Caco-2 (cell line): ENCODE measurements at regions not wholly inside any gene's neighbourhood (a gene's known extent, or its start where the extent isn't known, plus 50 kb on each side); places are given as distances from the start of the nearest gene placed in this dataset.
"Not testable (repeated sequence)": the region's sequence is repeated elsewhere in the genome, so short reads cannot be mapped to it uniquely, and the experiment has no call there.

Source experiments
- BruUV-seq: library from RNA; stranded (reverse); fragments of 400-500 nt; replicated peaks from 2 replicates; lab custom pipeline; 2021; lab: Mats Ljungman, UMichigan
- CTCF ChIA-PET: fragments of 300-600 bp; sonication (Branson Sonifier 250); formaldehyde crosslinking; loops from one replicate; lab custom pipeline; 2022; ENCODE audit warnings: antibody characterized with exemption; lab: Charles Lee
- POLR2A ChIA-PET: fragments of 300-600 bp; sonication (Branson Sonifier 250); formaldehyde crosslinking; loops from one replicate; lab custom pipeline; 2022; ENCODE audit warnings: antibody characterized with exemption; lab: Charles Lee
- DNase-seq, 2 experiments: peaks; one replicate each; pipeline versions ENCODE4 v3.0.0 to v3.0.0-alpha.2; 2020 to 2022
- H3K27me3 ChIP-seq: replicated peaks from 2 replicates; pipeline ENCODE4 v1.6.0; 2011; ENCODE audit warnings: low read length; ENCODE audit not compliant: control insufficient read depth, insufficient read depth
- H3K36me3 ChIP-seq: 2 replicates; pipeline ENCODE4 v1.5.1; 2011; ENCODE audit warnings: low read length; ENCODE audit not compliant: control insufficient read depth, insufficient read depth
- H3K4me1 ChIP-seq: fragments of 250-450 bp; sonication (Bioruptor Pico); 2 replicates; pipeline ENCODE4 v1.5.1; 2020; ENCODE audit warnings: mild to moderate bottlenecking
- H3K4me3 ChIP-seq: 2 replicates; pipeline ENCODE4 v1.5.1; 2011; ENCODE audit warnings: low read depth, mild to moderate bottlenecking, control low read depth, low read length
- H3K9me3 ChIP-seq: fragments of 250-450 bp; sonication (Bioruptor Pico); 2 replicates; pipeline ENCODE4 v1.5.1; 2020; ENCODE audit warnings: mild to moderate bottlenecking, moderate library complexity
- H3K27ac Mint-ChIP-seq: one replicate; pipeline ENCODE4 v1.8.0; 2022; ENCODE audit warnings: mixed read lengths; ENCODE audit not compliant: unreplicated experiment
- H3K27me3 Mint-ChIP-seq: one replicate; pipeline ENCODE4 v1.8.0; 2022; ENCODE audit warnings: mixed read lengths; ENCODE audit not compliant: insufficient read depth, unreplicated experiment
- H3K36me3 Mint-ChIP-seq: one replicate; pipeline ENCODE4 v1.8.0; 2022; ENCODE audit warnings: mild to moderate bottlenecking, mixed read lengths; ENCODE audit not compliant: insufficient read depth, unreplicated experiment
- H3K4me1 Mint-ChIP-seq: one replicate; pipeline ENCODE4 v1.8.0; 2022; ENCODE audit warnings: low read depth, mixed read lengths; ENCODE audit not compliant: unreplicated experiment
- H3K4me3 Mint-ChIP-seq: one replicate; pipeline ENCODE4 v1.8.0; 2022; ENCODE audit warnings: mild to moderate bottlenecking, moderate library complexity, mixed read lengths; ENCODE audit not compliant: unreplicated experiment
- H3K9me3 Mint-ChIP-seq: one replicate; pipeline ENCODE4 v1.8.0; 2022; ENCODE audit warnings: mixed read lengths; ENCODE audit not compliant: unreplicated experiment
- intact Hi-C: fragments of 100-400 bp; cut with micrococcal nuclease; formaldehyde crosslinking; loops from one replicate; pipeline ENCODE4 v1.10.0; 2022; ENCODE audit not compliant: unreplicated experiment
- TF ChIP-seq, protein P1 (sequence below), 2 experiments: fragments of 200-600 bp in 1 of 2; IDR thresholded peaks; 1 replicate in 1 of 2; 2 replicates in 1 of 2; pipeline versions ENCODE4 v1.5.1 to v1.8.0; 2011 to 2022; ENCODE audit warnings: antibody characterized with exemption in 1 of 2, control low read depth in 1 of 2, inconsistent platforms in 1 of 2, low read depth in 1 of 2, low read length in 1 of 2, mild to moderate bottlenecking in 1 of 2, moderate library complexity in 1 of 2; ENCODE audit not compliant: insufficient read depth in 1 of 2, severe bottlenecking in 1 of 2, unreplicated experiment in 1 of 2

DNA sequence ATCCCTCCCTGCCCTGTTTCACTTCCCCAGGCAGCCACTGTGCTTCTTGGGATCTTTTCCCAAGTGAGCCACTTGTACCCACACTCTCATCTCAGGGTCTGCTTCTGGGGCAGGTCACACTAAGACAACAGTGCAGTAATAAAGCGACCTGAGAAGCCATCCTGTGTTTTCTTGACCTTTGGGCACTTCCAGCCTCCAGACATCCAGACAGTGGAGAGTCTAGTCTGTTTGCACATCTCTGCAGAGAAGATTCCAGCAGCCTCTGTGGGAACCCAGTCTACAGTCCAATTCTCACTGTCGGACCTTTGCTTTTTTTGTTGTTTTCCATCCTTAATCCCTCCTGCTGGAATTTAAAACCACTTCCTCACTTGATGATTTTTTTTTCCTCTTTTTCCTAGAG is 50.3 kb upstream of the ATP6AP2 start:
- peaks cover 9% of the 10 kb centered on the region for H3K4me1 ChIP-seq
- no peak overlapping the region for H3K4me3 Mint-ChIP-seq
- no peaks in the 10 kb centered on the region for H3K4me1 Mint-ChIP-seq
- no peaks in the 10 kb centered on the region for H3K9me3 ChIP-seq
- no peaks in the 10 kb centered on the region for H3K27me3 ChIP-seq
- TF ChIP-seq, protein P1, sequence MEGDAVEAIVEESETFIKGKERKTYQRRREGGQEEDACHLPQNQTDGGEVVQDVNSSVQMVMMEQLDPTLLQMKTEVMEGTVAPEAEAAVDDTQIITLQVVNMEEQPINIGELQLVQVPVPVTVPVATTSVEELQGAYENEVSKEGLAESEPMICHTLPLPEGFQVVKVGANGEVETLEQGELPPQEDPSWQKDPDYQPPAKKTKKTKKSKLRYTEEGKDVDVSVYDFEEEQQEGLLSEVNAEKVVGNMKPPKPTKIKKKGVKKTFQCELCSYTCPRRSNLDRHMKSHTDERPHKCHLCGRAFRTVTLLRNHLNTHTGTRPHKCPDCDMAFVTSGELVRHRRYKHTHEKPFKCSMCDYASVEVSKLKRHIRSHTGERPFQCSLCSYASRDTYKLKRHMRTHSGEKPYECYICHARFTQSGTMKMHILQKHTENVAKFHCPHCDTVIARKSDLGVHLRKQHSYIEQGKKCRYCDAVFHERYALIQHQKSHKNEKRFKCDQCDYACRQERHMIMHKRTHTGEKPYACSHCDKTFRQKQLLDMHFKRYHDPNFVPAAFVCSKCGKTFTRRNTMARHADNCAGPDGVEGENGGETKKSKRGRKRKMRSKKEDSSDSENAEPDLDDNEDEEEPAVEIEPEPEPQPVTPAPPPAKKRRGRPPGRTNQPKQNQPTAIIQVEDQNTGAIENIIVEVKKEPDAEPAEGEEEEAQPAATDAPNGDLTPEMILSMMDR (IDR thresholded peaks at IDR 0.05; ENCODE audit: insufficient read depth in 1 of 2, low read depth in 1 of 2, low read length in 1 of 2, severe bottlenecking in 1 of 2, unreplicated experiment in 1 of 2), result no peak
- H3K27ac Mint-ChIP-seq, result no peak overlapping the region
- H3K4me3 ChIP-seq, result no peak overlapping the region
- no peaks in the 10 kb centered on the region for H3K27me3 Mint-ChIP-seq
- peak; percentile 35 to 76 for DNase-seq
- ChIA-PET CTCF (no interaction called here), POLR2A (no interaction called here)
- H3K36me3 Mint-ChIP-seq, result no peaks in the 10 kb centered on the region
- no peaks in the 10 kb centered on the region for H3K36me3 ChIP-seq
- no peaks in the 10 kb centered on the region for H3K9me3 Mint-ChIP-seq
- BruUV-seq, result no TSS peak
- intact Hi-C loops, result no loop called here

DNA sequence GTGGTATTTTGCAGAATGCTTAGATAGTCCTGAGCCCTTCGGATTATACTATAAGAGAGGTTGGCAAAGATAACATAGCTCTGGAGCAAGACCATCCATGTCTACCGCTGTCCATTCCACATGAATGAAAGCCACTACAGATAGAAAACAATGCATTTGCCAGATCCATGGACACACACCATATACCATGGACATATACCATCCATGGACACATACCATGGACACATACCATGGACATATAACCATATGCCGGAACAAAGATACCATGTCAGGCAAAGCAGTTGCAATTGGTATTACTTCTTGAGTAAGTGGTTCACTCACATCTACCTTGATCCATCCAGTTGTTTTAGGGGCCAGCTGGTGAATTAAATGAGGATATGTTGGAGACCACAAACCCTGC is 53.2 kb upstream of the ATP6AP2 start:
- Histone ChIP-seq H3K9me3 (no peaks in the 10 kb centered on the region), H3K4me1 (peaks cover 9% of the 10 kb centered on the region), H3K27me3 (no peaks in the 10 kb centered on the region), H3K4me3 (no peak overlapping the region), H3K36me3 (no peaks in the 10 kb centered on the region)
- H3K4me1 Mint-ChIP-seq, result no peaks in the 10 kb centered on the region
- intact Hi-C loops, result no loop called here
- H3K27ac Mint-ChIP-seq, result no peak overlapping the region
- TF ChIP-seq, protein P1 (IDR thresholded peaks at IDR 0.05; ENCODE audit: insufficient read depth in 1 of 2, low read depth in 1 of 2, low read length in 1 of 2, severe bottlenecking in 1 of 2, unreplicated experiment in 1 of 2), result no peak
- H3K36me3 Mint-ChIP-seq, result no peaks in the 10 kb centered on the region
- no TSS peak for BruUV-seq
- H3K27me3 Mint-ChIP-seq, result no peaks in the 10 kb centered on the region
- H3K4me3 Mint-ChIP-seq, result no peak overlapping the region
- H3K9me3 Mint-ChIP-seq, result no peaks in the 10 kb centered on the region
- no peak for DNase-seq
- CTCF ChIA-PET, result no interaction called here
- POLR2A ChIA-PET, result no interaction called here

DNA sequence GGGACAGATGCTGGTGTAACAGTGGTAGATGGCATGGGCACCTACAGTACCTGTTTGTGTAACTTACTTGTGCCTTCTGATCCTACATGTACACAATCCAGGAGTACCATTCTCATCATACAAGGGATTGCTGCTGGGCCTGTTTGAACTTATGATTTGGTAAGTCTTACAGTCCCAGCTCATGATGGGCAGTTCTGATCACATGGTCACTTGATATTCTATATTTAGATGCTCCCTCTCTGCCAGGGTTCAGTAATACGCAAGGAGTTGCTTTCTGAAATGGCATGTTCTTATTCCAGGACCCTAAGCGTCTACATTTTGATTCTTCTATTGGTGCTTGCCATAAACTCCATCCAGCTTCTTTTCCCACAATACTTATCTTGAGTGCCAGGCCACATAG is 54.4 kb upstream of the ATP6AP2 start:
- CTCF ChIA-PET, result no interaction called here
- BruUV-seq, result no TSS peak
- intact Hi-C loops, result no loop called here
- POLR2A ChIA-PET, result no interaction called here
- Mint-ChIP-seq H3K9me3 (no peaks in the 10 kb centered on the region), H3K36me3 (no peaks in the 10 kb centered on the region), H3K27me3 (no peaks in the 10 kb centered on the region), H3K4me3 (no peak overlapping the region), H3K27ac (no peak overlapping the region), H3K4me1 (no peaks in the 10 kb centered on the region)
- H3K36me3 ChIP-seq, result no peaks in the 10 kb centered on the region
- TF ChIP-seq, protein P1 (IDR thresholded peaks at IDR 0.05; ENCODE audit: insufficient read depth in 1 of 2, low read depth in 1 of 2, low read length in 1 of 2, severe bottlenecking in 1 of 2, unreplicated experiment in 1 of 2), result no peak
- no peak overlapping the region for H3K4me3 ChIP-seq
- DNase-seq, result no peak
- no peaks in the 10 kb centered on the region for H3K27me3 ChIP-seq
- H3K4me1 ChIP-seq, result peaks cover 7% of the 10 kb centered on the region
- H3K9me3 ChIP-seq, result no peaks in the 10 kb centered on the region

DNA sequence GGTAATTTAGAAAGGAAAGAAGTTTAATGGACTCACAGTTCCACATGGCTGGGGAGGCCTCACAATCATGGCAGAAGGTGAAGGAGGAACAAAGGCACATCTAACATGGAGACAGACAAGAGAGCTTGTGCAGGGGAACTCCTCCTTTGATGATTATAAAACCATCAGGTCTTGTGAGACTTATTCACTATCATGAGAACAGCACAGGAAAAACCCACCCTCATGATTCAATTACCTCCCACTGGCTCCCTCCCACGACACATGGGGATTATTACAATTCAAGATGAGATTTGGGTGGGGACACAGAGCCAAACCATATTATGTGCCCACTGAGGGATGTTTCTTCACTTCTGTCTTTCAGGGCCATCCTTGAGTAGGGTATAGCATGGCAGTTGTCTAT is 54.9 kb upstream of the ATP6AP2 start:
- H3K27me3 Mint-ChIP-seq, H3K27me3 ChIP-seq, H3K9me3 ChIP-seq, H3K27ac Mint-ChIP-seq, H3K4me1 Mint-ChIP-seq, DNase-seq, POLR2A ChIA-PET, H3K36me3 Mint-ChIP-seq, H3K9me3 Mint-ChIP-seq, CTCF ChIA-PET, H3K4me3 Mint-ChIP-seq, H3K36me3 ChIP-seq, BruUV-seq, intact Hi-C loops, H3K4me1 ChIP-seq, H3K4me3 ChIP-seq: not testable (repeated sequence)
